Ishikawa (cell line): ENCODE measurements at regions not wholly inside any gene's neighbourhood (a gene's known extent, or its start where the extent isn't known, plus 50 kb on each side); places are given as distances from the start of the nearest gene placed in this dataset.

ENCODE experiments used
- CREB1 ChIP-seq: IDR thresholded peaks from 2 replicates; pipeline ENCODE4 v1.6.1; 2012; ENCODE audit warnings: low read depth
- EGR1 ChIP-seq: IDR thresholded peaks from 2 replicates; pipeline ENCODE4 v1.6.1; 2012
- EP300 ChIP-seq: IDR thresholded peaks from 2 replicates; pipeline ENCODE4 v1.6.1; 2012; ENCODE audit warnings: borderline replicate concordance
- FOXM1 ChIP-seq: IDR thresholded peaks from 2 replicates; pipeline ENCODE4 v1.6.1; 2012; ENCODE audit warnings: low read depth, borderline replicate concordance
- RAD21 ChIP-seq: IDR thresholded peaks from 2 replicates; pipeline ENCODE4 v1.6.1; 2012; ENCODE audit warnings: low read depth
- REST ChIP-seq: IDR thresholded peaks from 2 replicates; pipeline ENCODE4 v1.6.1; 2012; ENCODE audit warnings: low read depth, mild to moderate bottlenecking
- TAF1 ChIP-seq: IDR thresholded peaks from 2 replicates; pipeline ENCODE4 v1.6.1; 2012; ENCODE audit warnings: low read depth, mild to moderate bottlenecking
- TCF12 ChIP-seq: IDR thresholded peaks from 2 replicates; pipeline ENCODE4 v1.6.1; 2012; ENCODE audit warnings: low read depth
- TF ChIP-seq, protein P1 (sequence below): IDR thresholded peaks from 2 replicates; pipeline ENCODE4 v1.6.1; 2012

DNA sequence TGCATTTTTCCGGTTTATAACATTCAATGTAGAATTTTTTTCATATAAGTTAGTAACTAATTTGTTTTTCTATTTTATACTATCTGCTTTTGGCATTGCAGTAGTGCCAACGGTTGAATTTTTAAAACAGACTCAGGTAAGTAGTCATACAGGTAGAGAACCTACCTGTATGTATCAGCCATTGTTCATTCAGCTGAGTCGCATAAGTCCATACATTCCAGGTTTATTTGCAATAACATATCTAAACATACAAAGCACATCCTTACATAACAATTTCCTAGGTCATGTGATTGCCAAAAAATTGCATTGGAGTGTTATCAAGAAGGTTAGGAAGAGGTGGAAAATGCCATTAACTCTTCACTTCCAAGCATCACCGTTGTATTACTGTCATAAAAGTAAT lies 1059.3 kb upstream of the CNTN5 start:
- TF ChIP-seq REST: no peak
- no peak for TF ChIP-seq FOXM1
- no peak for TF ChIP-seq RAD21
- TF ChIP-seq CREB1: no peak
- no peak for TF ChIP-seq TAF1
- no peak for TF ChIP-seq TCF12
- TF ChIP-seq, protein P1, sequence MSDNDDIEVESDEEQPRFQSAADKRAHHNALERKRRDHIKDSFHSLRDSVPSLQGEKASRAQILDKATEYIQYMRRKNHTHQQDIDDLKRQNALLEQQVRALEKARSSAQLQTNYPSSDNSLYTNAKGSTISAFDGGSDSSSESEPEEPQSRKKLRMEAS: no peak
- TF ChIP-seq EP300: no peak
- no peak for TF ChIP-seq EGR1
